Activated CD8-positive, alpha-beta T cell treated with anti-CD3 and anti-CD28 coated beads for 36 hours (primary cell): ENCODE measurements at regions not wholly inside any gene's neighbourhood (a gene's known extent, or its start where the extent isn't known, plus 50 kb on each side); places are given as distances from the start of the nearest gene placed in this dataset.

ENCODE experiments used
- ATAC-seq: fragments of 200-7000 bp; cut with Tn5 transposase; one replicate; pipeline ENCODE4 v1.10.0; 2021; ENCODE audit warnings: mild to moderate bottlenecking, moderate library complexity
- CTCF ChIA-PET: fragments of 350-600 bp; sonication (Branson Sonifier 250); formaldehyde crosslinking; loops from one replicate; lab custom pipeline; 2021; ENCODE audit warnings: antibody characterized with exemption; lab: Charles Lee
- POLR2A ChIA-PET: fragments of 350-600 bp; sonication (Branson Sonifier 250); formaldehyde crosslinking; loops from one replicate; lab custom pipeline; 2021; ENCODE audit warnings: antibody characterized with exemption; lab: Charles Lee
- DNase-seq: peaks from one replicate; pipeline ENCODE4 v3.0.0-alpha.2; 2020
- H3K27ac Mint-ChIP-seq: one replicate; pipeline ENCODE4 v1.8.0; 2021; ENCODE audit warnings: mild to moderate bottlenecking, mixed read lengths
- H3K27me3 Mint-ChIP-seq: one replicate; pipeline ENCODE4 v1.8.0; 2021; ENCODE audit warnings: mixed read lengths
- H3K36me3 Mint-ChIP-seq: one replicate; pipeline ENCODE4 v1.8.0; 2021; ENCODE audit warnings: low read depth, mixed read lengths
- H3K4me1 Mint-ChIP-seq: one replicate; pipeline ENCODE4 v1.8.0; 2021; ENCODE audit warnings: low read depth, mixed read lengths
- H3K4me3 Mint-ChIP-seq: one replicate; pipeline ENCODE4 v1.8.0; 2021; ENCODE audit warnings: mild to moderate bottlenecking, moderate library complexity, mixed read lengths
- H3K9me3 Mint-ChIP-seq: one replicate; pipeline ENCODE4 v1.8.0; 2021; ENCODE audit warnings: mixed read lengths
- intact Hi-C: fragments of 100-400 bp; cut with micrococcal nuclease; formaldehyde crosslinking; loops from one replicate; pipeline ENCODE4 v1.10.0; 2022
- TF ChIP-seq, protein P1 (sequence below): fragments of 200-600 bp; IDR thresholded peaks from one replicate; pipeline ENCODE4 v1.8.0; 2022; ENCODE audit warnings: antibody characterized with exemption, mild to moderate bottlenecking

DNA sequence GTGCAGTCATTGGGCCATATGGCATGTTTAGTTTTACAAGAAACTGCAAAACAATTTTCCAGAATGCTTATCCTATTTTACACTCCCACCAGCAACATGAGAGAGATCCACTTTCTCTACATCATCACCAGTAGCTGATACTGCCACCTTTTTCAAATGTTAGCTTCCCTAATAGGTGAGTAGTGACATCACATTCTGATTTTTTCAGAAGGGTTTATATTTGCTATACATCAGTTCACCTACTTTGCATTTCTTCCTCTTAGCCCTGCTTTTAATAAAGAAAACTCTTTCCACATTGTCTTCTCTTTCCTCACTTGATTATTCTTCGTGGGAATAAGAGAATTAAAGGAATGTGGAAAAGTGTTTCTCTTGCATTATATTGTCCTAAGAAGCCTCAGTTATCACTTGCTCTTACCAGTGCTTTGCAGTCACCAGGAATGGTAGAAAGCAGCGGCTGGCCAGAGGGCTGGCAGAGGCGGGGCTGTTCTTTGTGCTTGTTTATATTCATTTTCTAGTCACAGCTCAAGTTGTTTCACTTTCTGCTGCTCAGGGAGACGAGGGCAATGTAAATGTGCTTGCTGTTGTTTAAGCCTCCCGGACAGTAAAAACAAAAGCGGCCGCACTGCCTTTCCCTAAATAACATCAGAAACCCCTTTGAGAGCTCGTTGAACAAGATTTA, 164.8 kb downstream of the HSD17B3 start:
- TF ChIP-seq, protein P1, sequence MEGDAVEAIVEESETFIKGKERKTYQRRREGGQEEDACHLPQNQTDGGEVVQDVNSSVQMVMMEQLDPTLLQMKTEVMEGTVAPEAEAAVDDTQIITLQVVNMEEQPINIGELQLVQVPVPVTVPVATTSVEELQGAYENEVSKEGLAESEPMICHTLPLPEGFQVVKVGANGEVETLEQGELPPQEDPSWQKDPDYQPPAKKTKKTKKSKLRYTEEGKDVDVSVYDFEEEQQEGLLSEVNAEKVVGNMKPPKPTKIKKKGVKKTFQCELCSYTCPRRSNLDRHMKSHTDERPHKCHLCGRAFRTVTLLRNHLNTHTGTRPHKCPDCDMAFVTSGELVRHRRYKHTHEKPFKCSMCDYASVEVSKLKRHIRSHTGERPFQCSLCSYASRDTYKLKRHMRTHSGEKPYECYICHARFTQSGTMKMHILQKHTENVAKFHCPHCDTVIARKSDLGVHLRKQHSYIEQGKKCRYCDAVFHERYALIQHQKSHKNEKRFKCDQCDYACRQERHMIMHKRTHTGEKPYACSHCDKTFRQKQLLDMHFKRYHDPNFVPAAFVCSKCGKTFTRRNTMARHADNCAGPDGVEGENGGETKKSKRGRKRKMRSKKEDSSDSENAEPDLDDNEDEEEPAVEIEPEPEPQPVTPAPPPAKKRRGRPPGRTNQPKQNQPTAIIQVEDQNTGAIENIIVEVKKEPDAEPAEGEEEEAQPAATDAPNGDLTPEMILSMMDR: no peak
- H3K36me3 Mint-ChIP-seq: no peaks in the 10 kb centered on the region
- H3K27me3 Mint-ChIP-seq: peaks cover 2% of the 10 kb centered on the region
- H3K4me1 Mint-ChIP-seq: peaks cover 7% of the 10 kb centered on the region
- intact Hi-C loops: no loop called here
- POLR2A ChIA-PET: no interaction called here
- peak; percentile 22 for DNase-seq
- H3K4me3 Mint-ChIP-seq: no peak overlapping the region
- H3K9me3 Mint-ChIP-seq: no peaks in the 10 kb centered on the region
- no peak for ATAC-seq
- CTCF ChIA-PET: interaction anchor here (1.2 kb wide), 1 partner anchor 14 kb away, joined by 3 read pairs; no protein-coding TSS in a partner anchor
- H3K27ac Mint-ChIP-seq: no peak overlapping the region

DNA sequence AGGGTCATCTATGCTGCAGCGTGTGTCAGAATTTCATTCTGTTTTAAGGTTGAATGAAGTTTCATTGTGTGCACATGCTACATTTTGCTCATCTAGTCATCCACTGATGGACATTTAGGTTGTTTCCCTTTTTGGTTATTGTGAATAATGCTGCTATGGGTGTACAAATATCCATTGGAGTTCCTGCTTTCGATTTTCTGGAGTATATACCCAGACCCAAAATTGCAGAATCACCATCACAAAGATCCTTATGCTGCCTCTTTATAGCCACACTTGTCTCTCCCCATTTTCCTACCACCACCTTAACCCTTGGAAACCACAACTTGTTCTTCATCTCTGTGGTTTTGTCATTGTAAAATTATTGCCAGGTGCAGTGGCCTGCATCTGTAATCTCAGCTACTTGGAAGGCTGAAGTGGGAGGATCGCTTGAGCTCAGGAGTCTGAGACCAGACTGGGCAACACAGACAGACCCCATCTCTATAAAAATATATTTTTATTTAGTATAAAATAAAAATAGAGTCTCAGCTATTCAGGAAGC, 166.2 kb downstream of the HSD17B3 start:
- H3K4me3 Mint-ChIP-seq: no peak overlapping the region
- CTCF ChIA-PET: interaction anchor here (1.0 to 1.2 kb wide), 2 partner anchors 12 to 182 kb away, joined by 3 read pairs; no protein-coding TSS in a partner anchor
- POLR2A ChIA-PET: no interaction called here

DNA sequence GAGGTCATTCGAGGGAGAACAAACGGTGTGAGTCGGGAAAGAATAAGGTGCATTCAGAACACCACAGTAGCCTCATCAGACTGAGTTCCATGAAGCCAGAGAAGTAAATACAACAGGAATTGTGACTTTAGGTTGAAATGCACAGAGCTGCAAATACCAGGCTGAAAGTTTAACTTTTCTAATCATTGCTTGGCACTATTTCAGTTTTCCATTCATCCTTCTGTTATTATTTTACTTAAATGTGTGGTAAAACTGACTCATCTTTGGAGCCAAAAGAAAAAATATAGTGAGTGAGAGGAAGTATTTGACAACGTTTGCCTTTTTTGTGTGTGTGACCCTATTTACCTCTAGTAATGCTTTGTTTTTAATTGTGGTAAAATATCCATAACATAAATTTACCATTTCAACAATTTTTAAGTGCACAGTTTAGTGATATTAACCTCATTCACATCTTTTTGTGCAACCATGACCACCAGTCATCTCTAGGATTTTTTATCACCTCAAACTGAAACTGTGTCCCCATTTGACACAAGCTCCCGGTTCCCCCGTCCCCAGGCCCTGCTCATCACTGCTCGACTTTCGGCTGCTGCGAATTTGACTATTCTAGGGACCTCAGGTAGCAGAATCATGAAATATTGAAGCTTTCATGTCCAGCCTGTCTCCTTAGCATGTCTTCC, 166.8 kb downstream of the HSD17B3 start:
- POLR2A ChIA-PET: no interaction called here
- DNase-seq: no peak
- CTCF ChIA-PET: interaction anchor here (0.6 to 1.0 kb wide), 3 partner anchors 22 to 233 kb away, joined by 3 read pairs; no protein-coding TSS in a partner anchor
- Mint-ChIP-seq H3K9me3 (no peaks in the 10 kb centered on the region), H3K4me3 (no peak overlapping the region), H3K27me3 (peaks cover 2% of the 10 kb centered on the region), H3K36me3 (no peaks in the 10 kb centered on the region), H3K4me1 (peaks cover 7% of the 10 kb centered on the region), H3K27ac (no peak overlapping the region)
- TF ChIP-seq, protein P1: no peak
- ATAC-seq: no peak
- intact Hi-C loops: no loop called here

More for the DNA sequence above, 166.2 kb downstream of the HSD17B3 start:
- H3K36me3 Mint-ChIP-seq: no peaks in the 10 kb centered on the region
- TF ChIP-seq, protein P1: no peak
- H3K27ac Mint-ChIP-seq: no peak overlapping the region
- DNase-seq (no peak), ATAC-seq (no peak)
- no peaks in the 10 kb centered on the region for H3K9me3 Mint-ChIP-seq
- peaks cover 7% of the 10 kb centered on the region for H3K4me1 Mint-ChIP-seq
- intact Hi-C loops: no loop called here
- peaks cover under 1% of the 10 kb centered on the region for H3K27me3 Mint-ChIP-seq

DNA sequence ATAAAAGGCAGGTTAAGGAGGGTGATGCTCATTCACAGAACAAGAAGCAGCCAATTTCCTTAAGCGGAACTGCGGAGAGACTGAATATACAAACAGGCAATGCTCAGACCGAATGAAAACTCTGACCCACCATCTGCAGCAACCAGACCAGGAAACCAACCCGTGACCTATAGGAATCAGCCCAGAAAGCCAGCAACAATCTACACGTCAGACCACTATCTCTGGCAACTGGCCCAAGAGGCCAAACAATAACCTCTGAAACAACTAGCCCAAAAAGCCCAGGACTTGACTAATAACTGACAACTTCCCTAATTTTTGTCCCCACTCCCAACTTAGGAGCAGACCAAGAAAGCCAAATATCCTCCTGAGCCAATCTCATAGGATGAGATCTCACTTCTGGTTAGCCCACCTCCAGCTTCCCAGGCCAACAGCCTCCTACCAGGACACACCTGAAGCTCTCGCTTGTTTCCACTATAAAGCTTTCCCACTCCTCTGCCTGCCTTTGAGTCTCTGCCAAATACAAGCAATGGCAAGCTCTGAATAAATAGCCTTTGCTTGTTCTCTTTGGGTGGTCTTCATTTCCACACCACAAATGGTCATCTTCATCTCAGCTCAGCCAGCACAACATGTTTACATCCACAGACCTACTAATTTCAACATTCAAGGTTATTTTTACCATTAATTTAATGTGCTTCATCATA, 168.5 kb downstream of the HSD17B3 start:
- Mint-ChIP-seq H3K9me3 (no peaks in the 10 kb centered on the region), H3K27ac (no peak overlapping the region), H3K4me3 (no peak overlapping the region), H3K36me3 (no peaks in the 10 kb centered on the region), H3K27me3 (peaks cover 2% of the 10 kb centered on the region), H3K4me1 (peaks cover 7% of the 10 kb centered on the region)
- DNase-seq: no peak
- intact Hi-C loops: no loop called here
- CTCF ChIA-PET: no interaction called here
- no peak for ATAC-seq
- TF ChIP-seq, protein P1: no peak
- POLR2A ChIA-PET: no interaction called here
